Spleen (tissue), 11 donors: ENCODE measurements at regions not wholly inside any gene's neighbourhood (a gene's known extent, or its start where the extent isn't known, plus 50 kb on each side); places are given as distances from the start of the nearest gene placed in this dataset.

Experiments used
- DNase-seq: peaks from one replicate; pipeline ENCODE4 v3.0.0-alpha.2; 2020
- H3K27ac ChIP-seq, 8 donors: fragments of 200-600 bp; sonication (generic) in 7 of 8; 1 replicate in 4 of 8; 2 replicates in 4 of 8; pipeline versions ENCODE4 v1.5.0 to v1.8.0; 2016 to 2021; ENCODE audit warnings: inconsistent platforms in 4 of 8, mild to moderate bottlenecking in 4 of 8, moderate library complexity in 1 of 8
- H3K27me3 ChIP-seq, 7 donors: fragments of 200-600 bp; sonication (generic) in 6 of 7; replicated peaks in 1 of 7; 1 replicate in 4 of 7; 2 replicates in 3 of 7; pipeline versions ENCODE4 v1.5.0 to v1.8.0; 2016 to 2021; ENCODE audit warnings: inconsistent platforms in 3 of 7, mild to moderate bottlenecking in 1 of 7
- H3K36me3 ChIP-seq, 6 donors: fragments of 200-600 bp; sonication (generic) in 5 of 6; 1 replicate in 4 of 6; 2 replicates in 2 of 6; pipeline versions ENCODE4 v1.5.0 to v1.8.0; 2016 to 2021; ENCODE audit warnings: inconsistent platforms in 2 of 6
- H3K4me1 ChIP-seq, 6 donors: fragments of 200-600 bp; sonication (generic) in 5 of 6; 1 replicate in 3 of 6; 2 replicates in 3 of 6; pipeline versions ENCODE4 v1.5.0 to v1.8.0; 2016 to 2021; ENCODE audit warnings: inconsistent platforms in 3 of 6
- H3K4me3 ChIP-seq, 8 donors: fragments of 200-600 bp; sonication (generic) in 7 of 8; 1 replicate in 4 of 8; 2 replicates in 4 of 8; pipeline versions ENCODE4 v1.5.0 to v1.8.0; 2016 to 2021; ENCODE audit warnings: inconsistent platforms in 4 of 8, mild to moderate bottlenecking in 4 of 8, moderate library complexity in 2 of 8
- H3K9me3 ChIP-seq, 8 donors: fragments of 200-600 bp; sonication (generic) in 7 of 8; 1 replicate in 4 of 8; 2 replicates in 4 of 8; pipeline versions ENCODE4 v1.5.0 to v1.8.0; 2016 to 2021; ENCODE audit warnings: inconsistent platforms in 4 of 8
- CTCF ChIP-seq, 11 experiments: fragments of 200-600 bp in 7 of 11; fragments of 450-650 bp in 4 of 11; sonication (generic) in 4 of 11; IDR thresholded peaks in 8 of 11; conservative IDR thresholded peaks in 3 of 11; 1 replicate in 7 of 11; 2 replicates in 4 of 11; pipeline versions ENCODE4 v1.4.0 to v1.8.0; 2016 to 2021; ENCODE audit warnings: antibody characterized with exemption in 11 of 11, inconsistent platforms in 4 of 11, mild to moderate bottlenecking in 1 of 11
- POLR2A ChIP-seq, 3 donors: fragments of 450-650 bp; IDR thresholded peaks; one replicate each; pipeline ENCODE4 v1.5.1; 2017; ENCODE audit warnings: antibody characterized with exemption in 3 of 3, mild to moderate bottlenecking in 1 of 3
- POLR2AphosphoS5 ChIP-seq, 3 donors: sonication (generic); formaldehyde crosslinking; IDR thresholded peaks; one replicate each; pipeline ENCODE4 v1.5.1; 2017; ENCODE audit warnings: antibody characterized with exemption in 3 of 3
- WGBS, 5 donors: extraction: QIAGEN DNeasy Blood & Tissue Kit in 3 of 5; methylation state at CpG; one replicate each; pipeline versions ENCODE4 v1.1.5 to v1.1.7; 2013 to 2018; 5-methylcytosine and 5-hydroxymethylcytosine counted together
- intact Hi-C: fragments of 100-400 bp; cut with DNase I; formaldehyde crosslinking; loops from one replicate; pipeline ENCODE4 v1.15.0; 2023; ENCODE audit warnings: low total_unique reads
- donor health status: healthy with polysubstance abuse.
- donor health status: DM: no; HTN: no; CAD: no; lungs with moderate emphysema.
- donor health status: DM: no; HTN: no; CAD: no.
- donor health status: Bipolar disorder and iron deficiency.
- donor health status: healthy.
- donor health status: DM: no; HTN: no; CAD: no.
- donor health status: DM: yes; HTN: yes; CAD: no.

- Histone ChIP-seq H3K4me1 (peaks cover 0 to 19% (median 16%) of the 10 kb centered on the region in 6 donors), H3K9me3 (no peaks in the 10 kb centered on the region), H3K36me3 (no peaks in the 10 kb centered on the region), H3K27ac (no peak overlapping the region), H3K27me3 (no peaks in the 10 kb centered on the region), H3K4me3 (no peak overlapping the region)
- TF ChIP-seq POLR2A (IDR thresholded peaks at IDR 0.05) (no peak), CTCF (IDR thresholded peaks at IDR 0.05 in 8 of 11, conservative IDR thresholded peaks at IDR 0.05 in 3 of 11) (no peak), POLR2AphosphoS5 (IDR thresholded peaks at IDR 0.05) (no peak)
- DNase-seq, result no peak
- intact Hi-C loops, result no loop called here
- 86 to 96% (median 93%) methylated on average over 5 of the region's 5 CpGs for WGBS, 5 donors
These were observed 122.5 kb downstream of the FOXB1 start for GRCh38 chr15:60126661-60127060.

GRCh38 chr15:60128000-60128376 is 123.9 kb downstream of the FOXB1 start:
- H3K9me3 ChIP-seq, result no peaks in the 10 kb centered on the region
- 23 to 27% (median 25%) methylated on average over 5 of the region's 5 CpGs for WGBS, 5 donors
- H3K36me3 ChIP-seq, result no peaks in the 10 kb centered on the region
- peaks cover 0 to 19% (median 16%) of the 10 kb centered on the region in 6 donors for H3K4me1 ChIP-seq
- H3K27ac ChIP-seq, result peak overlapping the region; percentile 74 to 87 (median 82)
- no peak for DNase-seq
- TF ChIP-seq POLR2A (IDR thresholded peaks at IDR 0.05) (no peak), POLR2AphosphoS5 (IDR thresholded peaks at IDR 0.05) (no peak), CTCF (IDR thresholded peaks at IDR 0.05 in 8 of 11, conservative IDR thresholded peaks at IDR 0.05 in 3 of 11) (no peak)
- peak overlapping the region; percentile 44 to 75 (median 46) for H3K4me3 ChIP-seq
- intact Hi-C loops, result no loop called here
- no peaks in the 10 kb centered on the region for H3K27me3 ChIP-seq

GRCh38 chr15:60128710-60129109 is 124.6 kb downstream of the FOXB1 start:
- no peak for DNase-seq
- peaks cover 0 to under 1% (median 0%) of the 10 kb centered on the region in 7 donors for H3K27me3 ChIP-seq
- H3K4me3 ChIP-seq, result no peak overlapping the region
- TF ChIP-seq CTCF (IDR thresholded peaks at IDR 0.05 in 8 of 11, conservative IDR thresholded peaks at IDR 0.05 in 3 of 11), result no peak
- no peak for TF ChIP-seq POLR2AphosphoS5 (IDR thresholded peaks at IDR 0.05)
- TF ChIP-seq POLR2A (IDR thresholded peaks at IDR 0.05), result no peak
- H3K36me3 ChIP-seq, result no peaks in the 10 kb centered on the region
- intact Hi-C loops, result no loop called here
- WGBS, 5 donors, result 63 to 74% (median 71%) methylated on average over 5 of the region's 5 CpGs
- peaks cover 0 to 19% (median 16%) of the 10 kb centered on the region in 6 donors for H3K4me1 ChIP-seq
- H3K9me3 ChIP-seq, result no peaks in the 10 kb centered on the region
- peak overlapping the region in 1 of 8 donors; percentile 85 for H3K27ac ChIP-seq

GRCh38 chr15:60130398-60130797 is 126.3 kb downstream of the FOXB1 start:
- H3K4me1 ChIP-seq, result peaks cover 0 to 19% (median 16%) of the 10 kb centered on the region in 6 donors
- H3K27ac ChIP-seq, result no peak overlapping the region
- no peak overlapping the region for H3K4me3 ChIP-seq
- DNase-seq, result no peak
- peaks cover 0 to 16% (median 0%) of the 10 kb centered on the region in 7 donors for H3K27me3 ChIP-seq
- TF ChIP-seq CTCF (IDR thresholded peaks at IDR 0.05 in 8 of 11, conservative IDR thresholded peaks at IDR 0.05 in 3 of 11) (no peak), POLR2A (IDR thresholded peaks at IDR 0.05) (no peak), POLR2AphosphoS5 (IDR thresholded peaks at IDR 0.05) (no peak)
- 45 to 64% (median 50%) methylated on average over 1 of the region's 1 CpG for WGBS, 5 donors
- intact Hi-C loops, result no loop called here
- no peaks in the 10 kb centered on the region for H3K9me3 ChIP-seq
- no peaks in the 10 kb centered on the region for H3K36me3 ChIP-seq
